ENCODE measurements at regions not wholly inside any gene's neighbourhood (a gene's known extent, or its start where the extent isn't known, plus 50 kb on each side); places are given as distances from the start of the nearest gene placed in this dataset.

- TF ChIP-seq CTCF (IDR thresholded peaks at IDR 0.05; ENCODE audit: insufficient read depth, low read length, poor library complexity, severe bottlenecking), result no peak
- no peaks in the 10 kb centered on the region; the same call in 1 of the 2 replicates for H3K27me3 ChIP-seq (replicated peaks; ENCODE audit: control insufficient read depth, insufficient read depth, low read length)
- H3K4me3 ChIP-seq (replicated peaks; ENCODE audit: low read depth, low read length), result no peak overlapping the region
Observed at GRCh38 chr1:38242506-38242905, 195.9 kb upstream of the POU3F1 start.

GRCh38 chr1:38241594-38242334 is 195.2 kb upstream of the POU3F1 start:
- no peak overlapping the region for H3K4me3 ChIP-seq (replicated peaks; ENCODE audit: low read depth, low read length)
- DNase-seq (ENCODE audit: extremely low read depth, insufficient read length), result no peak
- no peaks in the 10 kb centered on the region for H3K36me3 ChIP-seq (ENCODE audit: control insufficient read depth, insufficient read depth, low read length)
- no peak for TF ChIP-seq CTCF (IDR thresholded peaks at IDR 0.05; ENCODE audit: insufficient read depth, low read length, poor library complexity, severe bottlenecking)
- no peaks in the 10 kb centered on the region; the same call in 1 of the 2 replicates for H3K27me3 ChIP-seq (replicated peaks; ENCODE audit: control insufficient read depth, insufficient read depth, low read length)

More at GRCh38 chr1:38242506-38242905, 195.9 kb upstream of the POU3F1 start:
- no peaks in the 10 kb centered on the region for H3K36me3 ChIP-seq (ENCODE audit: control insufficient read depth, insufficient read depth, low read length)
- no peak for DNase-seq (ENCODE audit: extremely low read depth, insufficient read length)

GRCh38 chr1:38240618-38241017 is 194.0 kb upstream of the POU3F1 start:
- TF ChIP-seq CTCF (IDR thresholded peaks at IDR 0.05; ENCODE audit: insufficient read depth, low read length, poor library complexity, severe bottlenecking), result no peak
- no peaks in the 10 kb centered on the region; the same call in 1 of the 2 replicates for H3K27me3 ChIP-seq (replicated peaks; ENCODE audit: control insufficient read depth, insufficient read depth, low read length)
- DNase-seq (ENCODE audit: extremely low read depth, insufficient read length), result no peak
- no peaks in the 10 kb centered on the region for H3K36me3 ChIP-seq (ENCODE audit: control insufficient read depth, insufficient read depth, low read length)
- no peak overlapping the region for H3K4me3 ChIP-seq (replicated peaks; ENCODE audit: low read depth, low read length)

- no peak for DNase-seq (ENCODE audit: extremely low read depth, insufficient read length)
- no peak overlapping the region for H3K4me3 ChIP-seq (replicated peaks; ENCODE audit: low read depth, low read length)
- H3K27me3 ChIP-seq (replicated peaks; ENCODE audit: control insufficient read depth, insufficient read depth, low read length), result no peaks in the 10 kb centered on the region; the same call in 1 of the 2 replicates
- no peaks in the 10 kb centered on the region for H3K36me3 ChIP-seq (ENCODE audit: control insufficient read depth, insufficient read depth, low read length)
- TF ChIP-seq CTCF (IDR thresholded peaks at IDR 0.05; ENCODE audit: insufficient read depth, low read length, poor library complexity, severe bottlenecking), result no peak
Observed at GRCh38 chr1:38239258-38239835, 192.8 kb upstream of the POU3F1 start.

GRCh38 chr1:38238294-38238693 is 191.7 kb upstream of the POU3F1 start:
- TF ChIP-seq CTCF (IDR thresholded peaks at IDR 0.05; ENCODE audit: insufficient read depth, low read length, poor library complexity, severe bottlenecking), result no peak
- no peak for DNase-seq (ENCODE audit: extremely low read depth, insufficient read length)
- no peaks in the 10 kb centered on the region; the same call in none of the 2 replicates for H3K27me3 ChIP-seq (replicated peaks; ENCODE audit: control insufficient read depth, insufficient read depth, low read length)
- H3K36me3 ChIP-seq (ENCODE audit: control insufficient read depth, insufficient read depth, low read length), result no peaks in the 10 kb centered on the region
- H3K4me3 ChIP-seq (replicated peaks; ENCODE audit: low read depth, low read length), result no peak overlapping the region

Data from GM06990 (cell line).